Lower leg skin (tissue), 3 donors: ENCODE measurements at regions not wholly inside any gene's neighbourhood (a gene's known extent, or its start where the extent isn't known, plus 50 kb on each side); places are given as distances from the start of the nearest gene placed in this dataset.

Experiments used
- POLR2A ChIP-seq, 2 donors: fragments of 450-650 bp; IDR thresholded peaks; one replicate each; pipeline ENCODE4 v1.6.1; 2016 to 2017; ENCODE audit warnings: antibody characterized with exemption in 2 of 2, mild to moderate bottlenecking in 1 of 2, moderate library complexity in 1 of 2
- TF ChIP-seq, protein P1 (sequence below), 3 donors: fragments of 450-650 bp; IDR thresholded peaks; one replicate each; pipeline ENCODE4 v1.5.1; 2016; ENCODE audit warnings: antibody characterized with exemption in 3 of 3, mild to moderate bottlenecking in 3 of 3, moderate library complexity in 2 of 3

DNA sequence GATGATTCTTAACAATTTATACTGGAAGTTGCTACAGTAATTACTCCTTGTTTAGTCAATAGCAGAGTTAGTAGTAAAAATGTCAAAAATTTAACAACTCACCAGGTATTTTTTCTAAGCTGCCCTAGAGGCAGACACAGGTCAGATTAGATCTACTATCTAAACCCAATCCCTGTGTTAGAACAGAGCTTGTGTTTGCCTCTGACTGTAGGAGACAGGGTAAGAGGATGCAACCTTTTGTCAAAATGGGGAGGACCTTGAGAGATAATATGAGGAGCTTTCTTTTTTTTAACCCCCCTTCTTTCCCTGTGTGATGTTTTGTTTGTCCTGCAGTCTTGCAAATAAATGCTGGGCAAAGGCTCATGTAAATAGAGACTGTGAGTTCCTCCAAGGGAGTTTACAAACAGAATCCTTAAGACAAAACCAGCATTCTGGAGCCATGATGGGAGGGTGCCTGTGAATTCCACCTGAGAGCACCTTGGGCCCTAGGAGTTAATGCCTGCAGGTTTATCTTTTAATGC lies 353.1 kb downstream of the GATA3 start:
- TF ChIP-seq, protein P1, sequence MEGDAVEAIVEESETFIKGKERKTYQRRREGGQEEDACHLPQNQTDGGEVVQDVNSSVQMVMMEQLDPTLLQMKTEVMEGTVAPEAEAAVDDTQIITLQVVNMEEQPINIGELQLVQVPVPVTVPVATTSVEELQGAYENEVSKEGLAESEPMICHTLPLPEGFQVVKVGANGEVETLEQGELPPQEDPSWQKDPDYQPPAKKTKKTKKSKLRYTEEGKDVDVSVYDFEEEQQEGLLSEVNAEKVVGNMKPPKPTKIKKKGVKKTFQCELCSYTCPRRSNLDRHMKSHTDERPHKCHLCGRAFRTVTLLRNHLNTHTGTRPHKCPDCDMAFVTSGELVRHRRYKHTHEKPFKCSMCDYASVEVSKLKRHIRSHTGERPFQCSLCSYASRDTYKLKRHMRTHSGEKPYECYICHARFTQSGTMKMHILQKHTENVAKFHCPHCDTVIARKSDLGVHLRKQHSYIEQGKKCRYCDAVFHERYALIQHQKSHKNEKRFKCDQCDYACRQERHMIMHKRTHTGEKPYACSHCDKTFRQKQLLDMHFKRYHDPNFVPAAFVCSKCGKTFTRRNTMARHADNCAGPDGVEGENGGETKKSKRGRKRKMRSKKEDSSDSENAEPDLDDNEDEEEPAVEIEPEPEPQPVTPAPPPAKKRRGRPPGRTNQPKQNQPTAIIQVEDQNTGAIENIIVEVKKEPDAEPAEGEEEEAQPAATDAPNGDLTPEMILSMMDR (IDR thresholded peaks at IDR 0.05): no peak
- TF ChIP-seq POLR2A (IDR thresholded peaks at IDR 0.05): no peak
